H9 (cell line): ENCODE measurements at regions not wholly inside any gene's neighbourhood (a gene's known extent, or its start where the extent isn't known, plus 50 kb on each side); places are given as distances from the start of the nearest gene placed in this dataset.

Source experiments
- DNase-seq: peaks from one replicate; pipeline ENCODE4 v3.0.0-alpha.2; 2017
- H2AFZ ChIP-seq: one replicate; pipeline ENCODE4 v1.6.1; 2013; ENCODE audit warnings: mild to moderate bottlenecking, low read length, control low read depth, moderate library complexity
- H2AK5ac ChIP-seq: 2 replicates; pipeline ENCODE4 v1.6.1; 2013; ENCODE audit warnings: low read length, control low read depth, mixed read lengths; ENCODE audit not compliant: insufficient read length
- H2BK120ac ChIP-seq: one replicate; pipeline ENCODE4 v1.6.1; 2013; ENCODE audit warnings: low read depth, mild to moderate bottlenecking, low read length, control low read depth, inconsistent platforms; ENCODE audit not compliant: poor library complexity, severe bottlenecking
- H2BK12ac ChIP-seq: 2 replicates; pipeline ENCODE4 v1.6.1; 2013; ENCODE audit warnings: low read length, control low read depth, mixed read lengths, low read depth; ENCODE audit not compliant: insufficient read length
- H2BK15ac ChIP-seq: 2 replicates; pipeline ENCODE4 v1.6.1; 2013; ENCODE audit warnings: low read depth, low read length, control low read depth
- H2BK20ac ChIP-seq: one replicate; pipeline ENCODE4 v1.6.1; 2013; ENCODE audit warnings: low read depth, mild to moderate bottlenecking, low read length, control low read depth, inconsistent platforms; ENCODE audit not compliant: poor library complexity, severe bottlenecking
- H2BK5ac ChIP-seq: 2 replicates; pipeline ENCODE4 v1.6.1; 2013; ENCODE audit warnings: low read length, control low read depth, mixed read lengths; ENCODE audit not compliant: insufficient read length
- H3K14ac ChIP-seq: 2 replicates; pipeline ENCODE4 v1.6.1; 2013; ENCODE audit warnings: low read length, control low read depth; ENCODE audit not compliant: insufficient read depth
- H3K18ac ChIP-seq: 2 replicates; pipeline ENCODE4 v1.6.1; 2013; ENCODE audit warnings: low read depth, mild to moderate bottlenecking, mixed read lengths, low read length, control low read depth; ENCODE audit not compliant: insufficient read length
- H3K23ac ChIP-seq: 2 replicates; pipeline ENCODE4 v1.6.1; 2013; ENCODE audit warnings: low read length, control low read depth, mixed read lengths, low read depth; ENCODE audit not compliant: insufficient read length
- H3K23me2 ChIP-seq: 2 replicates; pipeline ENCODE4 v1.6.1; 2013; ENCODE audit warnings: low read depth, mild to moderate bottlenecking, mixed read lengths, low read length, control low read depth; ENCODE audit not compliant: insufficient read length, poor library complexity, severe bottlenecking
- H3K27ac ChIP-seq: 2 replicates; pipeline ENCODE4 v1.5.1; 2013; ENCODE audit warnings: low read length, control low read depth, mixed read lengths, low read depth; ENCODE audit not compliant: insufficient read length
- H3K27me3 ChIP-seq: 2 replicates; pipeline ENCODE4 v1.6.1; 2013; ENCODE audit warnings: low read length, control low read depth, inconsistent platforms; ENCODE audit not compliant: insufficient read depth
- H3K4ac ChIP-seq: 2 replicates; pipeline ENCODE4 v1.6.1; 2013; ENCODE audit warnings: low read depth, mild to moderate bottlenecking, control low read depth, inconsistent platforms, low read length, moderate library complexity
- H3K4me1 ChIP-seq: 2 replicates; pipeline ENCODE4 v1.6.1; 2013; ENCODE audit warnings: low read length, control low read depth, inconsistent platforms; ENCODE audit not compliant: insufficient read depth
- H3K4me2 ChIP-seq: 2 replicates; pipeline ENCODE4 v1.6.1; 2013; ENCODE audit warnings: low read length, control low read depth, mixed read lengths; ENCODE audit not compliant: insufficient read length, insufficient read depth
- H3K56ac ChIP-seq: 2 replicates; pipeline ENCODE4 v1.6.1; 2013; ENCODE audit warnings: low read depth, mild to moderate bottlenecking, mixed read lengths, low read length, control low read depth; ENCODE audit not compliant: insufficient read length
- H3K79me1 ChIP-seq: 2 replicates; pipeline ENCODE4 v1.6.1; 2013; ENCODE audit warnings: low read depth, mild to moderate bottlenecking, moderate library complexity, low read length, control low read depth, inconsistent platforms; ENCODE audit not compliant: insufficient read depth, poor library complexity, severe bottlenecking
- H3K79me2 ChIP-seq: 2 replicates; pipeline ENCODE4 v1.6.1; 2013; ENCODE audit warnings: low read length, control low read depth, inconsistent platforms; ENCODE audit not compliant: insufficient read depth
- H3K9ac ChIP-seq: 2 replicates; pipeline ENCODE4 v1.6.1; 2013; ENCODE audit warnings: low read length, control low read depth, mixed read lengths; ENCODE audit not compliant: insufficient read length; ENCODE audit errors: extremely low read depth
- H3K9me3 ChIP-seq: one replicate; pipeline ENCODE4 v1.6.1; 2013; ENCODE audit warnings: low read depth, low read length, inconsistent platforms; ENCODE audit not compliant: control insufficient read depth
- H3T11ph ChIP-seq: one replicate; pipeline ENCODE4 v1.6.1; 2013; ENCODE audit warnings: mild to moderate bottlenecking, low read length, control low read depth, inconsistent platforms
- H4K20me1 ChIP-seq: one replicate; pipeline ENCODE4 v1.6.1; 2013; ENCODE audit not compliant: control insufficient read depth, insufficient read length, insufficient read depth
- H4K5ac ChIP-seq: 2 replicates; pipeline ENCODE4 v1.6.1; 2013; ENCODE audit warnings: low read depth, mild to moderate bottlenecking, mixed read lengths, low read length, control low read depth; ENCODE audit not compliant: insufficient read length
- H4K8ac ChIP-seq: replicated peaks from 2 replicates; pipeline ENCODE4 v1.6.1; 2013; ENCODE audit warnings: low read length, control low read depth, mixed read lengths, low read depth; ENCODE audit not compliant: insufficient read length
- H4K91ac ChIP-seq: 2 replicates; pipeline ENCODE4 v1.6.1; 2013; ENCODE audit warnings: low read depth, mild to moderate bottlenecking, moderate library complexity, mixed read lengths, low read length, control low read depth; ENCODE audit not compliant: insufficient read length
- H3K27ac Mint-ChIP-seq, 3 experiments: 2 replicates in 2 of 3; 3 replicates in 1 of 3; pipeline ENCODE4 v1.8.0; 2020 to 2021; ENCODE audit warnings: mixed read lengths in 3 of 3, mild to moderate bottlenecking in 1 of 3, moderate library complexity in 1 of 3
- H3K27me3 Mint-ChIP-seq: 2 replicates; pipeline ENCODE4 v1.8.0; 2021; ENCODE audit warnings: low read depth, mild to moderate bottlenecking, moderate library complexity, mixed read lengths
- H3K36me3 Mint-ChIP-seq, 3 experiments: 2 replicates in 2 of 3; 3 replicates in 1 of 3; pipeline ENCODE4 v1.8.0; 2020 to 2021; ENCODE audit warnings: low read depth in 3 of 3, mixed read lengths in 3 of 3; ENCODE audit not compliant: insufficient read depth in 1 of 3
- H3K4me1 Mint-ChIP-seq, 2 experiments: 2 replicates each; pipeline ENCODE4 v1.8.0; 2020; ENCODE audit warnings: mixed read lengths in 2 of 2
- H3K4me3 Mint-ChIP-seq, 2 experiments: 2 replicates in 1 of 2; 3 replicates in 1 of 2; pipeline ENCODE4 v1.8.0; 2020 to 2021; ENCODE audit warnings: mild to moderate bottlenecking in 2 of 2, mixed read lengths in 2 of 2, moderate library complexity in 1 of 2
- H3K9me3 Mint-ChIP-seq, 2 experiments: 2 replicates in 1 of 2; 3 replicates in 1 of 2; pipeline ENCODE4 v1.8.0; 2020; ENCODE audit warnings: mild to moderate bottlenecking in 2 of 2, mixed read lengths in 2 of 2, moderate library complexity in 1 of 2
- CTCF ChIP-seq: fragments of 200-600 bp; sonication (generic); conservative IDR thresholded peaks from 3 replicates; pipeline ENCODE4 v1.8.0; 2021; ENCODE audit warnings: antibody characterized with exemption, mild to moderate bottlenecking
- WGBS: extraction: QIAGEN DNeasy Blood & Tissue Kit; methylation state at CpG from one replicate; pipeline ENCODE4 v1.1.7; 2013; ENCODE audit warnings: missing lambda C conversion rate, low lambda C conversion rate, mixed read lengths; ENCODE audit not compliant: insufficient read length; ENCODE audit errors: extremely low coverage; 5-methylcytosine and 5-hydroxymethylcytosine counted together

GRCh38 chr5:158429564-158429963 lies 570.6 kb upstream of the CLINT1 start:
- H2BK15ac ChIP-seq, result no peak overlapping the region
- Mint-ChIP-seq H3K27ac (no peak overlapping the region), H3K4me1 (no peaks in the 10 kb centered on the region), H3K9me3 (no peaks in the 10 kb centered on the region; a peak in 1 of 5 replicates), H3K27me3 (no peaks in the 10 kb centered on the region; the same call in 1 of the 2 replicates), H3K4me3 (no peak overlapping the region), H3K36me3 (no peaks in the 10 kb centered on the region; a peak in 1 of 7 replicates)
- H3K4me1 ChIP-seq, result no peaks in the 10 kb centered on the region
- no peaks in the 10 kb centered on the region for H3K79me1 ChIP-seq
- H3K4me2 ChIP-seq, result no peak overlapping the region
- H3K27me3 ChIP-seq, result no peaks in the 10 kb centered on the region
- DNase-seq, result no peak
- H2BK120ac ChIP-seq, result no peak overlapping the region
- H2AK5ac ChIP-seq, result no peak overlapping the region
- H4K5ac ChIP-seq, result no peak overlapping the region
- H3K23me2 ChIP-seq, result no peaks in the 10 kb centered on the region
- H2BK5ac ChIP-seq, result no peak overlapping the region
- no peak overlapping the region for H3K14ac ChIP-seq
- H2BK20ac ChIP-seq, result no peak overlapping the region
- no peak overlapping the region for H3K4ac ChIP-seq
- no peak overlapping the region for H3K23ac ChIP-seq
- no peak overlapping the region for H3K9ac ChIP-seq
- H3K27ac ChIP-seq, result no peak overlapping the region
- no peak overlapping the region for H4K8ac ChIP-seq
- no peaks in the 10 kb centered on the region for H3K9me3 ChIP-seq
- no peak overlapping the region for H3K18ac ChIP-seq
- no peak overlapping the region for H4K91ac ChIP-seq
- H3K56ac ChIP-seq, result no peak overlapping the region
- H2BK12ac ChIP-seq, result no peak overlapping the region
- 100% methylated on average over 1 of the region's 4 CpGs for WGBS
- H4K20me1 ChIP-seq, result no peaks in the 10 kb centered on the region
- no peaks in the 10 kb centered on the region for H3K79me2 ChIP-seq
- no peak overlapping the region for H2AFZ ChIP-seq
- no peak for TF ChIP-seq CTCF
- no peak overlapping the region for H3T11ph ChIP-seq
